ENCODE measurements at regions not wholly inside any gene's neighbourhood (a gene's known extent, or its start where the extent isn't known, plus 50 kb on each side); places are given as distances from the start of the nearest gene placed in this dataset.
A peak's percentile ranks its signal among the peaks of the same experiment; 100 is the strongest.

DNA sequence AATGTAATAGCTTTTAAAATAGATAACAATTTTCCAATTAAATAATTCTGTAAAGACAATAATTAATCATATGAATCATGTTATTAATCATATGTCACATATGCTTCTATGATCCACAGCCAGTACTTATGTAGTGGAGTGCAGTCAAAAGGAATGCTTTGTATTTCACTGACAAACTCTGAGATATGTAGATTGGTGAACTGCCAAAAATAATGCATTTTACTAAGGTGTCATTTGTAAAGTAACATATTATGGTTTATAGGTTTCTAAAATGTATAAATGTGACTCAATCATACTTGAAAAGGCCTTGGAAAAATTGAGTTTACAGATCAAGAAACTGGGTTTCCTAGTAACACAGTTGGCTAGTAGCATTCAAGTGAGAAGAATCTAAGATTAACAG, 93.8 kb upstream of the KCNH7 start:
- Histone ChIP-seq H3K4me1 (no peaks in the 10 kb centered on the region), H3K36me3 (replicated peaks in 1 of 2; ENCODE audit: insufficient read depth in 1 of 2, low read depth in 2 of 2) (no peaks in the 10 kb centered on the region), H3K9me3 (no peaks in the 10 kb centered on the region), H3K4me3 (no peak overlapping the region), H3K27ac (no peak overlapping the region), H3K27me3 (no peaks in the 10 kb centered on the region)
- intact Hi-C loops (cut with DNase I), result no loop called here
- TF ChIP-seq, protein P1, sequence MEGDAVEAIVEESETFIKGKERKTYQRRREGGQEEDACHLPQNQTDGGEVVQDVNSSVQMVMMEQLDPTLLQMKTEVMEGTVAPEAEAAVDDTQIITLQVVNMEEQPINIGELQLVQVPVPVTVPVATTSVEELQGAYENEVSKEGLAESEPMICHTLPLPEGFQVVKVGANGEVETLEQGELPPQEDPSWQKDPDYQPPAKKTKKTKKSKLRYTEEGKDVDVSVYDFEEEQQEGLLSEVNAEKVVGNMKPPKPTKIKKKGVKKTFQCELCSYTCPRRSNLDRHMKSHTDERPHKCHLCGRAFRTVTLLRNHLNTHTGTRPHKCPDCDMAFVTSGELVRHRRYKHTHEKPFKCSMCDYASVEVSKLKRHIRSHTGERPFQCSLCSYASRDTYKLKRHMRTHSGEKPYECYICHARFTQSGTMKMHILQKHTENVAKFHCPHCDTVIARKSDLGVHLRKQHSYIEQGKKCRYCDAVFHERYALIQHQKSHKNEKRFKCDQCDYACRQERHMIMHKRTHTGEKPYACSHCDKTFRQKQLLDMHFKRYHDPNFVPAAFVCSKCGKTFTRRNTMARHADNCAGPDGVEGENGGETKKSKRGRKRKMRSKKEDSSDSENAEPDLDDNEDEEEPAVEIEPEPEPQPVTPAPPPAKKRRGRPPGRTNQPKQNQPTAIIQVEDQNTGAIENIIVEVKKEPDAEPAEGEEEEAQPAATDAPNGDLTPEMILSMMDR (IDR thresholded peaks at IDR 0.05), result no peak
- no peak for TF ChIP-seq POLR2A (IDR thresholded peaks at IDR 0.05)
- no peak for ATAC-seq
- no peak for DNase-seq

DNA sequence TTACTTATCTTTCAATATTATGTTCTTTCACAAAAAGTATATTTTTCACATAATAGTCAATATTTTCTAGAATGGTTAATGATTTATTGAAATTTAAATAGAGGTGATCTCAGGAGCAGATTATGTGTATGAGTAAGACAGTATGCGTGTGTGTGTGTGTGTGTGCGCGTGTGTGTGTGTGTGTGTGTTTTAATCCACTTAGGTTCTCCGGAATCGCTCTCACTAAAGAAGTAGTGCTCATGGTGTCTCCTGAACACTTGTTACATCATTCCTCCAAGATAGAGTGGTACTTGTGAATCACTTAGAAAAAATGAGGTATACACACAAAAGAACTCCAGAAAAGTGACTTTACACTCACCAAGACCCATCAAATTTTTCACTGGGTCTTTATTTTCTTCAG, 91.0 kb upstream of the KCNH7 start:
- H3K4me3 ChIP-seq, result no peak overlapping the region
- WGBS, 2 donors, result 62 to 68% methylated on average over 5 of the region's 5 CpGs
- DNase-seq, result no peak
- H3K36me3 ChIP-seq (replicated peaks in 1 of 2; ENCODE audit: insufficient read depth in 1 of 2, low read depth in 2 of 2), result no peaks in the 10 kb centered on the region
- no peaks in the 10 kb centered on the region for H3K27me3 ChIP-seq
- intact Hi-C loops (cut with DNase I), result no loop called here
- no peak for TF ChIP-seq POLR2A (IDR thresholded peaks at IDR 0.05)
- TF ChIP-seq, protein P1 (IDR thresholded peaks at IDR 0.05), result no peak
- no peak overlapping the region for H3K27ac ChIP-seq
- no peaks in the 10 kb centered on the region for H3K9me3 ChIP-seq
- no peaks in the 10 kb centered on the region for H3K4me1 ChIP-seq
- no peak for ATAC-seq

DNA sequence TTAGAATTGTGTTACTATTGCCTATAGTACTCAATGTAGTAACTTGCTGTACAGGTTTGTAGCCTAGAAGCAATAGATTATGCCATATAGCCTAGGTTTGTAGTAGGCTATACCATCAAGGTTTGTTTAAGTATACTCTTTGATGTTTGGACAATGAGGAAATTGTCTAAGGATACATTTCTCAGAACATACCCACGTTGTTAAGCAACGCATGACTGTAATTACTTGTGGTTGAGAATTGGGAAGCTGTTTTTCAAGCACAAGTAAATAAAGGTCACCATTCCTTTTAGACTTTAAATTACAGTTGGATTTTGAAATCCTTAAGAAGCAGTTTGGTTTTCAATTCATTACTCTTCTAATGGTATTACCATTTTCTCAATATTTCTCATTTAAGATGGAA, 89.8 kb upstream of the KCNH7 start:
- WGBS, 2 donors, result 43 to 50% methylated on average over 2 of the region's 2 CpGs
- no peak for DNase-seq
- intact Hi-C loops (cut with DNase I), result no loop called here
- Histone ChIP-seq H3K36me3 (replicated peaks in 1 of 2; ENCODE audit: insufficient read depth in 1 of 2, low read depth in 2 of 2) (no peaks in the 10 kb centered on the region), H3K4me3 (no peak overlapping the region), H3K27ac (no peak overlapping the region), H3K9me3 (no peaks in the 10 kb centered on the region), H3K4me1 (no peaks in the 10 kb centered on the region), H3K27me3 (no peaks in the 10 kb centered on the region)
- no peak for TF ChIP-seq POLR2A (IDR thresholded peaks at IDR 0.05)
- TF ChIP-seq, protein P1 (IDR thresholded peaks at IDR 0.05), result no peak
- no peak for ATAC-seq

DNA sequence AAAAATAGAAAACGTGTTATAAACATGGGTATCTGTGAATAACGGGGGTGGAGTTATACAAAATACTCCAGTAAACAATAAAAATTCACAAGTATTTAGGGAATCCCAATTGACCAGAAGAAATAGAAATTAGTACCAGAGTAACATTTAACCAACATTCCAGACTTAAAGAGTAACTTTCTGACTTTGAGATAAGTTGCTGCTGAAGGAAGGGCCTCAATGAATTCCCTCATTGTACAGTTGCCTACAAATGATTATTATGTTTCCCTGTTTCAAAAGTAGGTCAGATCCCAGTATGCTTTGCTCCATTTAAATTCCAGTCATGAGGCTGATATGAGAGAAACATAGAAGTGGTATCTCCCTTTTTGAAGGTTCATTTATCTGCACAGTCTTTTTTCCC, 88.3 kb upstream of the KCNH7 start:
- TF ChIP-seq, protein P1 (IDR thresholded peaks at IDR 0.05), result no peak
- no peak for TF ChIP-seq POLR2A (IDR thresholded peaks at IDR 0.05)
- intact Hi-C loops (cut with DNase I), result no loop called here
- H3K36me3 ChIP-seq (replicated peaks in 1 of 2; ENCODE audit: insufficient read depth in 1 of 2, low read depth in 2 of 2), result no peaks in the 10 kb centered on the region
- ATAC-seq (peak; percentile 61), DNase-seq (no peak)
- peak overlapping the region in 2 of 4 donors; percentile 51 to 65 for H3K27ac ChIP-seq
- no peaks in the 10 kb centered on the region for H3K4me1 ChIP-seq
- H3K9me3 ChIP-seq, result no peaks in the 10 kb centered on the region
- H3K27me3 ChIP-seq, result no peaks in the 10 kb centered on the region
- WGBS, 2 donors, result 45 to 67% methylated on average over 2 of the region's 2 CpGs
- H3K4me3 ChIP-seq, result no peak overlapping the region

DNA sequence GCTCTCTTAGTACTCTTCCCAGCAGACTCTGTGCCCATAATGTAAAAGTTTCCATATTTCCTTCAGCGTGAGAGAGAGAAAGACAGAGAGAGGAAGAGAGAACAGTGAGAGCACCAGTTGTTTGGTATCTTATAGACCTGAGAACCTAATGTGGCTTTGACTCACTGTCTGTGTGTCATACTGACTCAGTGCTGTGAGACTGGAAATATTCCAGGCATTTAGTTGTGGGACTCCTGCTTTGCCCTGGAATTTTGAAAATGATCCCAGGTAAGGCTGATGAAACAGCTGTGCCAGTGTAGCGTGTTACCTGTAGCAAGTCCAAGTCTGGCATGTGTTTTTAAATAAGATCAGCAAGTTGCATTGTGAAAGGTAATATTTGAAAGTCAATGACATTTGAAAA, 87.9 kb upstream of the KCNH7 start:
- peak; percentile 82 for ATAC-seq
- intact Hi-C loops (cut with DNase I), result no loop called here

More for the DNA sequence above, 87.9 kb upstream of the KCNH7 start:
- no peaks in the 10 kb centered on the region for H3K36me3 ChIP-seq (replicated peaks in 1 of 2; ENCODE audit: insufficient read depth in 1 of 2, low read depth in 2 of 2)
- H3K27me3 ChIP-seq, result no peaks in the 10 kb centered on the region
- H3K4me3 ChIP-seq, result no peak overlapping the region
- peak in 2 of 4 donors; percentile 32 to 36 for DNase-seq
- WGBS, 2 donors, result 49 to 62% methylated on average over 2 of the region's 2 CpGs
- H3K27ac ChIP-seq, result peak overlapping the region in 3 of 4 donors; percentile 30 to 65 (median 51)
- no peaks in the 10 kb centered on the region for H3K9me3 ChIP-seq
- no peak for TF ChIP-seq POLR2A (IDR thresholded peaks at IDR 0.05)
- TF ChIP-seq, protein P1 (IDR thresholded peaks at IDR 0.05), result no peak
- no peaks in the 10 kb centered on the region for H3K4me1 ChIP-seq

Data from body of pancreas (tissue), 4 donors.